Lower leg skin (tissue), 3 donors: ENCODE measurements at regions not wholly inside any gene's neighbourhood (a gene's known extent, or its start where the extent isn't known, plus 50 kb on each side); places are given as distances from the start of the nearest gene placed in this dataset.

Experiments used
- CTCF ChIP-seq, 3 donors: fragments of 450-650 bp; IDR thresholded peaks; one replicate each; pipeline ENCODE4 v1.5.1; 2016; ENCODE audit warnings: antibody characterized with exemption in 3 of 3, mild to moderate bottlenecking in 3 of 3, moderate library complexity in 2 of 3
- POLR2A ChIP-seq, 2 donors: fragments of 450-650 bp; IDR thresholded peaks; one replicate each; pipeline ENCODE4 v1.6.1; 2016 to 2017; ENCODE audit warnings: antibody characterized with exemption in 2 of 2, mild to moderate bottlenecking in 1 of 2, moderate library complexity in 1 of 2

GRCh38 chr5:67377631-67378030 is 181.0 kb upstream of the CD180 start:
- TF ChIP-seq CTCF (IDR thresholded peaks at IDR 0.05) (no peak), POLR2A (IDR thresholded peaks at IDR 0.05) (no peak)
